ENCODE measurements at regions not wholly inside any gene's neighbourhood (a gene's known extent, or its start where the extent isn't known, plus 50 kb on each side); places are given as distances from the start of the nearest gene placed in this dataset.

DNA sequence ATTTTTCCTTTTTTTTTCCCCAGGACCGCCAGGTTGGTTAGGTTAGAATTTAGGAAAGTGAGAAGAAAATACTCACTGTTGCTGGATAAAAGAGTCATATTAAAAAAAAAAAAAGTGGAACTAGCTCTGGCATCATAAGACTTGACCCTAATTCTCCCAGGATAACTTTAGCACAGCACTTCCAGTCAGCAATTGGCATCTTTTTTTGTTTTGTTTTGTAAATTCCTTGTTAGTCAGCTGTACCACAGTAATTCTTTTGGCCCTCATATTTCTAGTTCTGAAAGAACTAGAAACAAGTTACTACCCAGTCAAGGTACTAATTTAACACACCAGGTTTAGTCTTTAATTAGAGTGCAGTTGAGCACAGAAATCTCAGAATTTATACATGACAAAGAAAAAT lies 873.5 kb upstream of the POU3F3 start:
- no peaks in the 10 kb centered on the region for H3K9me3 ChIP-seq
- no peaks in the 10 kb centered on the region for H3K4me1 ChIP-seq
- H3K27me3 ChIP-seq, result no peaks in the 10 kb centered on the region
- no peak overlapping the region for H3K4me3 ChIP-seq
- DNase-seq (ENCODE audit: extremely low spot score in 2 of 2), result no peak
- TF ChIP-seq, protein P1, sequence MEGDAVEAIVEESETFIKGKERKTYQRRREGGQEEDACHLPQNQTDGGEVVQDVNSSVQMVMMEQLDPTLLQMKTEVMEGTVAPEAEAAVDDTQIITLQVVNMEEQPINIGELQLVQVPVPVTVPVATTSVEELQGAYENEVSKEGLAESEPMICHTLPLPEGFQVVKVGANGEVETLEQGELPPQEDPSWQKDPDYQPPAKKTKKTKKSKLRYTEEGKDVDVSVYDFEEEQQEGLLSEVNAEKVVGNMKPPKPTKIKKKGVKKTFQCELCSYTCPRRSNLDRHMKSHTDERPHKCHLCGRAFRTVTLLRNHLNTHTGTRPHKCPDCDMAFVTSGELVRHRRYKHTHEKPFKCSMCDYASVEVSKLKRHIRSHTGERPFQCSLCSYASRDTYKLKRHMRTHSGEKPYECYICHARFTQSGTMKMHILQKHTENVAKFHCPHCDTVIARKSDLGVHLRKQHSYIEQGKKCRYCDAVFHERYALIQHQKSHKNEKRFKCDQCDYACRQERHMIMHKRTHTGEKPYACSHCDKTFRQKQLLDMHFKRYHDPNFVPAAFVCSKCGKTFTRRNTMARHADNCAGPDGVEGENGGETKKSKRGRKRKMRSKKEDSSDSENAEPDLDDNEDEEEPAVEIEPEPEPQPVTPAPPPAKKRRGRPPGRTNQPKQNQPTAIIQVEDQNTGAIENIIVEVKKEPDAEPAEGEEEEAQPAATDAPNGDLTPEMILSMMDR (IDR thresholded peaks at IDR 0.05), result no peak
- TF ChIP-seq POLR2A (IDR thresholded peaks at IDR 0.05) (no peak), POLR2AphosphoS5 (IDR thresholded peaks at IDR 0.05; ENCODE audit: insufficient read depth in 1 of 2, low read depth in 1 of 2) (no peak)
- no peaks in the 10 kb centered on the region for H3K36me3 ChIP-seq
- intact Hi-C loops (cut with DNase I), result no loop called here
- no peak overlapping the region for H3K27ac ChIP-seq

DNA sequence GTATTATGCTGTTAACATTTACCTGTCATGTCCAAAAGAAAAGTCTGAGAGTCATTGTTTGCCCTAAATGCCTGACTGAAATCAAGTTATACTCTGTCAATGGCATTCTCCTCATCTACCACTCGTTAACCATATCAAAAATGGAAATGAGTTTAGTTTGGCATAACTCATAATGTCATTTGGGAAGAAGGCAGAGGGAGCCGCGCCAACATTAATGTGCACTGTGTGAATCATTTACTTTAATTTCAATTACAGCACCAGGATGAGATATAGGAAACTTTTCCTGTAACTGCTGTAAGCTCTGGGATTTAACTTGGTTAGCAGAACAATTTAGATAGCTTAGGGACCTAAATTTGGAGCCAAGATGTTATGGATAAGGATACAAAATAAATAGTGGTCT lies 871.2 kb upstream of the POU3F3 start:
- no peaks in the 10 kb centered on the region for H3K27me3 ChIP-seq
- intact Hi-C loops (cut with DNase I), result no loop called here
- H3K4me3 ChIP-seq, result no peak overlapping the region
- no peaks in the 10 kb centered on the region for H3K9me3 ChIP-seq
- no peak overlapping the region for H3K27ac ChIP-seq
- TF ChIP-seq POLR2A (IDR thresholded peaks at IDR 0.05), result no peak
- TF ChIP-seq, protein P1 (IDR thresholded peaks at IDR 0.05), result no peak
- H3K36me3 ChIP-seq, result no peaks in the 10 kb centered on the region
- H3K4me1 ChIP-seq, result no peaks in the 10 kb centered on the region
- DNase-seq (ENCODE audit: extremely low spot score in 2 of 2), result no peak

DNA sequence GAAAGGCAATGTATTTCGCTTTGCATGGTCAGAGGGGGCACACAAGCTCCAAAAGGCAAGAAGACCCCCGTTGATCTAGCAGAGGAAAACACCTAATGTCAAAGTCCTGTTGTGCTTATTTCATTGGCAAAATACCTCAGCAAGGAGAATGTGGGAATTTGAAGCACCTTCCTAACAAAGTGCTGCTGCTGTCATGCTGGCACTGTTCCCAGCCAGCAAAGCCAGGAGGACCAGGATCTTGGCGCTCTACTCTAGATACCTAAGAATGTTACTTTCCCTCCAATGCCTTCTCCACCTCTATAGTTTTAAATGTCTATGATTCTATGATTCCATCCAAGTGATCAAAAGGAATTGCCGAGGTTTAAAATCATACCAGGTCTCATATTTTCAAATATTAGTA lies 867.9 kb upstream of the POU3F3 start:
- intact Hi-C loops (cut with DNase I), result no loop called here

DNA sequence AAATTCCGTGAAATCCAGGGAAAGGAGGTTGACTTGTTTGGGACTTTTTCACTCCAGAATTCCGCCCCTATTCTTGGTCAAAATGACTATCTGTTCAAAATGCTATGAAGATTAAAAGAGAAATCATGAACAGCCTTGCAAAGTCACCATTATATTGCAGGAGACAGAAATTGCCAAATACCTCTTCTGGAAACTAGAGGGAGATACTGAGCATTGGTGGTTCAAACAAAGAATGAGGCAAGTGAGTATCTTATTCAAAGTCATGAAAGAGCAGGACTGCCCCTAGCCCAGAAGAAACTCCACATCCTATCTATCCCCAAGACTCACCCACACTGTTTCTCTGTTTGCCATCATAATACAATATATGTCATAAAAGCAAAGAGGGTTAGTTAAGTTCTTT lies 862.3 kb upstream of the POU3F3 start:
- no peak overlapping the region for H3K27ac ChIP-seq
- DNase-seq (ENCODE audit: extremely low spot score in 2 of 2), result no peak
- no peaks in the 10 kb centered on the region for H3K4me1 ChIP-seq
- H3K4me3 ChIP-seq, result no peak overlapping the region
- no peaks in the 10 kb centered on the region for H3K9me3 ChIP-seq
- H3K36me3 ChIP-seq, result no peaks in the 10 kb centered on the region
- TF ChIP-seq POLR2A (IDR thresholded peaks at IDR 0.05) (no peak), POLR2AphosphoS5 (IDR thresholded peaks at IDR 0.05; ENCODE audit: insufficient read depth in 1 of 2, low read depth in 1 of 2) (no peak)
- TF ChIP-seq, protein P1 (IDR thresholded peaks at IDR 0.05), result no peak
- intact Hi-C loops (cut with DNase I), result no loop called here
- H3K27me3 ChIP-seq, result no peaks in the 10 kb centered on the region

More for the DNA sequence above, 867.9 kb upstream of the POU3F3 start:
- Histone ChIP-seq H3K4me3 (no peak overlapping the region), H3K4me1 (no peaks in the 10 kb centered on the region), H3K9me3 (no peaks in the 10 kb centered on the region), H3K36me3 (no peaks in the 10 kb centered on the region), H3K27me3 (no peaks in the 10 kb centered on the region), H3K27ac (no peak overlapping the region)
- TF ChIP-seq POLR2A (IDR thresholded peaks at IDR 0.05) (no peak), POLR2AphosphoS5 (IDR thresholded peaks at IDR 0.05; ENCODE audit: insufficient read depth in 1 of 2, low read depth in 1 of 2) (no peak)
- TF ChIP-seq, protein P1 (IDR thresholded peaks at IDR 0.05), result no peak
- no peak for DNase-seq (ENCODE audit: extremely low spot score in 2 of 2)

DNA sequence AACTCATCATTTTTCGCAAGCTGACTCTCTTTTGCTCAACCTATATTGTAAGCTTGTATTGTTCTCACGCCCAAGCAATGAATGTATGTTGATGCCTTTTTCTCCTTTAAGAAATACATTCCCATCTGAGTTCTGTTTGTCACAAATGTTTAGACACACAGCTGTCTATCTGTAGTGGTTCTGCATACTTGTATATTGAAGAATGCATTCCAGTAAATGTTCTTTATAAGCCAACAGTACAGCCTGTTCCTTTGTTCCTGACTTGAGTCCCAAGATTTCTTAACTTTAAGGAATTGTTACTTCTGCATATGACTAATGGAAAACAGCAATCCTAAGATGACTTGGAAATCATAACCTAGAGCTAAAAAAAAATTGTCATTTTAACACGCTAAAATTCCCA lies 849.1 kb upstream of the POU3F3 start:
- no peaks in the 10 kb centered on the region for H3K27me3 ChIP-seq
- no peaks in the 10 kb centered on the region for H3K9me3 ChIP-seq
- intact Hi-C loops (cut with DNase I), result no loop called here
- no peaks in the 10 kb centered on the region for H3K4me1 ChIP-seq
- DNase-seq (ENCODE audit: extremely low spot score in 2 of 2), result no peak
- no peak overlapping the region for H3K4me3 ChIP-seq
- TF ChIP-seq POLR2AphosphoS5 (IDR thresholded peaks at IDR 0.05; ENCODE audit: insufficient read depth in 1 of 2, low read depth in 1 of 2), result no peak
- TF ChIP-seq POLR2A (IDR thresholded peaks at IDR 0.05), result no peak
- TF ChIP-seq, protein P1 (IDR thresholded peaks at IDR 0.05), result no peak
- H3K27ac ChIP-seq, result no peak overlapping the region
- H3K36me3 ChIP-seq, result no peaks in the 10 kb centered on the region
